Pancreas (tissue), 10 donors: ENCODE measurements at regions not wholly inside any gene's neighbourhood (a gene's known extent, or its start where the extent isn't known, plus 50 kb on each side); places are given as distances from the start of the nearest gene placed in this dataset.

Experiments used
- ATAC-seq, 4 donors: fragments of 200-7000 bp; cut with Tn5 transposase; one replicate each; pipeline versions ENCODE4 v1.8.0 to v1.9.1; 2020; ENCODE audit warnings: mild to moderate bottlenecking in 4 of 4, moderate library complexity in 4 of 4
- DNase-seq, 6 donors: peaks; one replicate each; pipeline ENCODE4 v3.0.0-alpha.2; 2020
- FAIRE-seq: peaks from 2 replicates; lab custom pipeline; 2012; peaks lifted over from hg19 to GRCh38; lab: Jason Lieb, UNC
- H3K27ac ChIP-seq, 4 donors: fragments of 200-600 bp; sonication (generic); 1 replicate in 3 of 4; 2 replicates in 1 of 4; pipeline versions ENCODE4 v1.5.0 to v1.8.0; 2020
- H3K27me3 ChIP-seq, 4 donors: fragments of 200-600 bp; one replicate each; pipeline ENCODE4 v1.8.0; 2021
- H3K36me3 ChIP-seq, 3 donors: fragments of 200-600 bp; sonication (generic) in 1 of 3; one replicate each; pipeline versions ENCODE4 v1.5.0 to v1.8.0; 2020 to 2021
- H3K4me1 ChIP-seq, 3 donors: fragments of 200-600 bp; one replicate each; pipeline ENCODE4 v1.8.0; 2021
- H3K4me3 ChIP-seq, 4 donors: fragments of 200-600 bp; sonication (generic) in 2 of 4; one replicate each; pipeline versions ENCODE4 v1.5.0 to v1.8.0; 2020 to 2021
- H3K9me3 ChIP-seq, 4 donors: fragments of 200-600 bp; one replicate each; pipeline ENCODE4 v1.8.0; 2021
- CTCF ChIP-seq, 4 donors: fragments of 200-600 bp; sonication (generic) in 3 of 4; IDR thresholded peaks; one replicate each; pipeline versions ENCODE4 v1.5.0 to v1.8.0; 2021; ENCODE audit warnings: antibody characterized with exemption in 4 of 4
- WGBS, 2 donors: extraction: QIAGEN DNeasy Blood & Tissue Kit; methylation state at CpG; one replicate each; pipeline ENCODE4 v1.1.7; 2013; 5-methylcytosine and 5-hydroxymethylcytosine counted together
- intact Hi-C, 3 donors: fragments of 100-400 bp; cut with DNase I; formaldehyde crosslinking; loops; one replicate each; pipeline versions ENCODE4 v1.11.1 to v1.14.2; 2022
- donor health status: healthy with polysubstance abuse.
- donor health status: DM: no; HTN: no; CAD: no; lungs with moderate emphysema.
- donor health status: DM: no; HTN: no; CAD: no.
- donor health status: control.
- donor health status: control.
- donor health status: Bipolar disorder and iron deficiency.
- donor health status: DM: yes; HTN: yes; CAD: no.
- donor health status: DM: no; HTN: no; CAD: no.
- donor health status: DM: no; HTN: no; CAD: no.
- donor health status: DM: yes; HTN: yes; CAD: no.

GRCh38 chr11:81897639-81898038, 836.0 kb downstream of the FAM181B start:
- Histone ChIP-seq H3K36me3 (no peaks in the 10 kb centered on the region), H3K9me3 (no peaks in the 10 kb centered on the region), H3K4me1 (no peaks in the 10 kb centered on the region), H3K27me3 (no peaks in the 10 kb centered on the region), H3K4me3 (no peak overlapping the region), H3K27ac (no peak overlapping the region)
- DNase-seq (no peak), ATAC-seq (no peak), FAIRE-seq (no peak)
- WGBS, 2 donors, result 72 to 76% methylated on average over 2 of the region's 2 CpGs
- intact Hi-C loops, result no loop called here
- no peak for TF ChIP-seq CTCF (IDR thresholded peaks at IDR 0.05)

DNA sequence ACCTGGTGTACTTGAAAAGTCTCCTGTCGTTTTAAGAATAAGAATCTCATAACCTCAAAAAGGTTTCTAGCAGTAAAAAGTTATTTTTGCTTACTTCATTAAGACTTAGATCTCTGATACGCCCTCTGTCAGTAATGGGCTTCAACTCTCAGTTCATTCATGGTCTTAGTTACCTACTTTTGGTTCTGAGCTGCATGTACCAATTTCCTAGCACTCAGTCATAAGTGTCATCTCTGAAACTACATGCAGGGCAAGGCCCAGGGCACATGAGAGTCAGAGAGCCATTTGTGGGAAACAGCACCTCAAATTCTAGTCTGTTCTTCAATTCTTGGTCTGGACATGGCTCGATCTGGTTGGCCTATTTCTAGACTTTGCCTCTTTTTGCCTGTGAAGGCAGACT, 838.4 kb downstream of the FAM181B start:
- Histone ChIP-seq H3K36me3 (no peaks in the 10 kb centered on the region), H3K4me1 (no peaks in the 10 kb centered on the region), H3K9me3 (no peaks in the 10 kb centered on the region), H3K27me3 (no peaks in the 10 kb centered on the region), H3K27ac (no peak overlapping the region), H3K4me3 (no peak overlapping the region)
- no peak for DNase-seq
- no peak for TF ChIP-seq CTCF (IDR thresholded peaks at IDR 0.05)
- WGBS, 2 donors, result 37 to 39% methylated on average over 3 of the region's 3 CpGs
- intact Hi-C loops, result no loop called here
- ATAC-seq, result no peak
- FAIRE-seq, result no peak

GRCh38 chr11:81892770-81893635, 840.7 kb downstream of the FAM181B start:
- intact Hi-C loops, result no loop called here
- no peak for ATAC-seq
- FAIRE-seq, result no peak

DNA sequence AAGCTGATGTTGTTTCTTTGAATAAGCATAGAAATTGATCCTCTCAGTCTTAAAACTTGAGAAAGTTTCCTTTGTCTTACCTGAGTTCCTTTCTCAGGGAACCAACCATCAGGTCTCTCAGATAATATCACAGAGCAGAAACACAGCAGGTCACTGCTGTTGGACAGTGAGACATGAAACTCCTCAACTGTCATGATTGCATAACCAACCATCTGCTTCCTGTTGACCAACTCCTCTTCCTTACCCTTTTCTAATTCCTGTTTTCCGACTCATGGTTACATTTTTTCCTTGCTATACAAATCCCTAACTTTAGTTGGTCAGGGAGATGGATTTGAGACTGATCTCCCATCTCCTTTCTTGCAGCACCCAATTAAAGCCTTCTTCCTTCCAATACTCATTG, 845.3 kb downstream of the FAM181B start:
- Histone ChIP-seq H3K4me1 (no peaks in the 10 kb centered on the region), H3K4me3 (no peak overlapping the region), H3K9me3 (peaks cover 0 to 2% (median 0%) of the 10 kb centered on the region in 4 donors), H3K36me3 (no peaks in the 10 kb centered on the region), H3K27ac (no peak overlapping the region), H3K27me3 (no peaks in the 10 kb centered on the region)
- WGBS, 2 donors, result 52 to 81% methylated on average over 1 of the region's 1 CpG
- ATAC-seq, result no peak
- no peak for TF ChIP-seq CTCF (IDR thresholded peaks at IDR 0.05)
- intact Hi-C loops, result no loop called here
- FAIRE-seq, result no peak
- DNase-seq, result no peak

More at GRCh38 chr11:81892770-81893635, 840.7 kb downstream of the FAM181B start:
- Histone ChIP-seq H3K4me1 (no peaks in the 10 kb centered on the region), H3K36me3 (no peaks in the 10 kb centered on the region), H3K4me3 (no peak overlapping the region), H3K27me3 (no peaks in the 10 kb centered on the region), H3K27ac (no peak overlapping the region), H3K9me3 (peaks cover 0 to 2% (median 0%) of the 10 kb centered on the region in 4 donors)
- DNase-seq, result peak in 2 of 6 donors; percentile 30 to 34
- no peak for TF ChIP-seq CTCF (IDR thresholded peaks at IDR 0.05)
- WGBS, 2 donors, result 72 to 82% methylated on average over 7 of the region's 7 CpGs

- no peak overlapping the region for H3K27ac ChIP-seq
- intact Hi-C loops, result no loop called here
- WGBS, 2 donors, result 84 to 91% methylated on average over 1 of the region's 1 CpG
- H3K4me3 ChIP-seq, result no peak overlapping the region
- no peak for TF ChIP-seq CTCF (IDR thresholded peaks at IDR 0.05)
- no peaks in the 10 kb centered on the region for H3K27me3 ChIP-seq
- no peak for FAIRE-seq
- no peak for ATAC-seq
- no peaks in the 10 kb centered on the region for H3K4me1 ChIP-seq
- no peaks in the 10 kb centered on the region for H3K36me3 ChIP-seq
- no peak for DNase-seq
- peaks cover 0 to 2% (median 0%) of the 10 kb centered on the region in 4 donors for H3K9me3 ChIP-seq
Measured at GRCh38 chr11:81887671-81888070, 846.0 kb downstream of the FAM181B start.
